ENCODE measurements at regions not wholly inside any gene's neighbourhood (a gene's known extent, or its start where the extent isn't known, plus 50 kb on each side); places are given as distances from the start of the nearest gene placed in this dataset.
"Not testable (repeated sequence)": the region's sequence is repeated elsewhere in the genome, so short reads cannot be mapped to it uniquely, and the experiment has no call there.

GRCh38 chr5:90284375-90284774 is 125.2 kb downstream of the CETN3 start:
- no peak for DNase-seq

- DNase-seq, result no peak
These were observed 130.5 kb downstream of the CETN3 start for GRCh38 chr5:90279091-90279490.

DNA sequence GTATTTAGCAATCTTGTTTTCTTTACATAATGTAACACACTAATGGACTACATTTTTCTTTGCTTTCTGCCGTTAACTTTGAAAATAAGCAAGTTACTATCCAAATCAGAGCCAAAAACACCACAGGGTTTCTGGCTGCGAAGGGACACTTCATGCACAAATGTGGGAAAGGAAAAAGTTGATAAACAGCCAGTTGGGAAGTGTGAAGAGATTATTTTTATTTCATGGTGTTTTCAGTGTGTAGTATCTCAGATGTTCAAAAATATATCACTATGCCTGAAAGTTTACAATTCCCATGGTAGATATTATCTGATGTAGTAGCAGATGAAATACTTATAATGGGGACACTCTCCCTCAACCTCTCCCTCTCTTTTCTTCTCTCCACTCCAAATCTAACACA is 135.3 kb downstream of the CETN3 start:
- no peak for DNase-seq

- DNase-seq, result no peak
These were observed 141.9 kb downstream of the CETN3 start for GRCh38 chr5:90267646-90268045.

GRCh38 chr5:90265545-90265857 is 144.1 kb downstream of the CETN3 start:
- no peak for DNase-seq

GRCh38 chr5:90264689-90265544 is 144.6 kb downstream of the CETN3 start:
- peak; percentile 12 for DNase-seq

GRCh38 chr5:90263102-90263820 is 146.3 kb downstream of the CETN3 start:
- no peak for DNase-seq

DNA sequence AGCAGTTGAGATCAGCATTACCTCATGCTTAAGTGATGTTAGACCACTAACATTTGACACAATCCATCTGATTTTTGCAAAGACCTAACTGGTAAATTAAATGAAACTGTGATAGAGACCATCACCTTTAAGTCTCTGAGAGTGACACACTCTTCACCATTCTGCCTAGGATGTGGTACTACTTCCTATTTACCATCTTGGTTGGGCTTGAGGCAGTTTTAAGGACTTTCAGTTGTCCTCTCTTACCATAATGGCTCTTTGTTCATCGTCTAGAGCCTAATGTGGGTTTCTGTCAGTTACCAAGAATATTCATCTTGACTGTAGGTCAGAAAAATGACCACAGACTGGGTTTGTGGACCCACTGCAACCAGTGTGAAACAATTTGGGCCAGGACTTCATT is 158.1 kb downstream of the CETN3 start:
- DNase-seq, result no peak

DNA sequence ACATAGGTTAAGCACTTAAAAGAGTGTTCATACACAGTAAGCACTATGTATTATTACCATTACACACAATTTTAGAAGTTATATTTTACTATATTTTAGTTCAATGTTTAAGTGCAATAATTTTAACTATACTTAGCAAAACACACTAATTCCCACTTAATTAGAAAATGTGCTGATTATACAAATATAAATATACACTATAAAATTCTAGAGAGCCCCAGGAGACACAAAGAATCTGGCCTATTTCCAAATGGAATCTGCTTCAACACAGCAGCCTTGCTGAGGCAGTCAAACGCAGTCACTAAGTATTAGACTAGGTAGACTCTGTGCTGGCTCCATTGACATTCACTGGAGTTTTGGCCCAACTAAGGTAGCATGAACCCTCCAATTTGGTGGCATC is 160.9 kb downstream of the CETN3 start:
- no peak for DNase-seq

DNA sequence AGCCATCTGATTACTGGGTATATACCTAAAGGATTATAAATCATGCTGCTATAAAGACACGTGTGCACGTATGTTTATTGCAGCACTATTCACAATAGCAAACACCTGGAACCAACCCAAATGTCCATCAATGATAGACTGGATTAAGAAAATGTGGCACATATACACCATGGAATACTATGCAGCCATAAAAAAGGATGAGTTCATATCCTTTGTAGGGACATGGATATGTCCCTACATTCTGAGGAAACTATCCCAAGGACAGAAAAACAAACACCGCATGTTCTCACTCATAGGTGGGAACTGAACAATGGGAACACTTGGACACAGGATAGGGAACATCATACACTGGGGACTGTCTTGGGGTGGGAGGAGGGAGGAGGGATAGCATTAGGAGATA is 165.7 kb downstream of the CETN3 start:
- not testable (repeated sequence) for DNase-seq

DNA sequence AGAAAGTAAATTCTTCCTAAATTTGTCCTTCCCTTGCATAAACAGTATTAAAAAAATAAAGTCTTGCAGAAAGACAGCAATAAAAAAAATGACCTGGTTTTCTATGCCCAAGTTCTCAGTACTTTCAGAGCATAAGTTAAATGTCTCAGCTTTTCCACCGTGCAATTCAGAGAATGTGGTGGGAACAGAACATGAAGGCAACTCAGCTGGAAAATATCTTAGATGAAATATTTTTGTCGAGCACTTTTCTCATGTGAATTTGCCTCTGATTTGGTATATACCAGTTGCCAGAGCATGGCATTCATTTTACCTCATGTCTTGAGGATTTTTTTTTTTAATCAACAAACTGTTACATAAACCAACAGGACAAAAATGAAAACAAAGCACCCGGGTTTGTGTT is 176.1 kb downstream of the CETN3 start:
- DNase-seq, result no peak

GRCh38 chr5:90231688-90232087 is 177.9 kb downstream of the CETN3 start:
- peak; percentile 47 for DNase-seq

DNA sequence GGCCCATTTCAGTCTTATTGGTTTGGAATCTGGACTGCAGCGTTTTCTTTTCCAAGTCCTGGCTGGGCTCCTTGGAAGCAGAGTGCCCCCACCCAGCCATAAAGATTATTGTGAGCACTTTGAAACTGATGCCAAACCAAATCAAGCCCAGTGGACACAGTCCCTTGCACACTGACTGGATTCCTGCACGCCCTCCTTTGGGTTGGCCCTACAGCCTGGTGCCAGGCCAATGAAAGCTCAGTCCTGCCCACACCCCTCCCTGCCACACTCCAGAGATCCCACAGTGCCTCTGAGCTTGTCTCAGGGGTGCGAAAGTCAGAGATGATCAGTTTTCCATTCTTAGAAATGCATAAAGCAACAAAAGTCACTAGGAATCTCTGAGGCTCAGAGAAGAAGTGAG is 181.9 kb downstream of the CETN3 start:
- DNase-seq, result no peak

- no peak for DNase-seq
These were observed 183.0 kb downstream of the CETN3 start for GRCh38 chr5:90226433-90227099.

DNA sequence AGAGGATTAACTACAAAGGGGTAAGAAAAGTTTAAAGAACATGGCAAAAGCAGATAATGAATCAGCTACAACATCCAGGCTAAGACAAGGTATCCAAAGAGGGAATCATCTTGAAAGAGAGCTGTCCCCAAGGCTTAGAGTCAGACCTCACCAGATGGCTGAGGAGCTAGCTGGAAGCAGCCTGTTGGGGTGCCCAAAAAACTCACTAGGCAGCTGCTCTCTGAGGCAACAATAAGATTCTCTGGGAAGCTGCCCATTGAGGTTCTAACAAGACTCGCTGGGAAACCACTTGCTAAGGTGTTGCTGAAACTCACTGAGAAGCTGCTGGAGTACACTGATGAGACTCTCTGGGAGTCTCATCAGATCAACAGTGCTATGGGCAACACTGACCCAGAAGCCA is 185.2 kb downstream of the CETN3 start:
- DNase-seq, result no peak

- no peak for DNase-seq
These were observed 185.8 kb downstream of the CETN3 start for GRCh38 chr5:90223756-90224155.

- no peak for DNase-seq
These were observed 187.6 kb downstream of the CETN3 start for GRCh38 chr5:90221951-90222350.

DNA sequence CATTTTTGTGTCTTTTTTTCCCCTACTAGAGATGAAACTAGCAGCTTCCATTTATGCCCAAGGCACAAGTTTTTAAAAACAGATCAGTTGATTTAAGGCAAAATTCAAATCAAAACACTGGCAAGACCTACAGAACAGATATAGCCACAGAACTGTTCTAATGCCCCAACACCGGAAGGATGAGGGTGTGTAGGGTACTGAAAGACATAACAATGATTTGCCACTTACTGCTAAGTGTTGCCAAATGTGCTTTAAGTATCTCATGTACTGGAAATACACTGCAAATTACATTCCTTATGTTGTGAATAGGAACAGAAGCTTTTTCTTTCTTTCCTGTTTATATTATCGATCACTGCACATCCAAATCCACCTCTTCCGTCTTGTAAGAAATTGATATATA is 189.0 kb downstream of the CETN3 start:
- DNase-seq, result no peak

DNA sequence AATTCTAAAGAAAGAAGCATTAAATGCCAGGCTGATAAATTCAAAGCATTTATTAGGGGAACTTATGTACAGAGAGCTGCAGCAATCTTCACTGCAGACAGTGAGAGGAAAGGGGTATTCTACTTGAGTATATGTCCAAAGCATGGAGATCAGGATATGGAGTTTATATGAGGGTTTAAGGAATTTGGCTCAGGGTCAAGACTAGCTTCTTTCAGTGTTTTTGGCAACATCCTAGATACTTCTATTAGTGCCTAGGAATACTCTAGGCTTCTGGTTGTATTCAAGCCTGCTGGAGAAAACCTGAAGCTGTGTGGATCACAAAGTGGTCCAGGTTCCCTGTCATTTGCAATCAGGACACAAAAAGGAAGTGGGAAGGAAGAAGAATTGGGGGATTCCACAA is 194.6 kb downstream of the CETN3 start:
- DNase-seq, result no peak

DNA sequence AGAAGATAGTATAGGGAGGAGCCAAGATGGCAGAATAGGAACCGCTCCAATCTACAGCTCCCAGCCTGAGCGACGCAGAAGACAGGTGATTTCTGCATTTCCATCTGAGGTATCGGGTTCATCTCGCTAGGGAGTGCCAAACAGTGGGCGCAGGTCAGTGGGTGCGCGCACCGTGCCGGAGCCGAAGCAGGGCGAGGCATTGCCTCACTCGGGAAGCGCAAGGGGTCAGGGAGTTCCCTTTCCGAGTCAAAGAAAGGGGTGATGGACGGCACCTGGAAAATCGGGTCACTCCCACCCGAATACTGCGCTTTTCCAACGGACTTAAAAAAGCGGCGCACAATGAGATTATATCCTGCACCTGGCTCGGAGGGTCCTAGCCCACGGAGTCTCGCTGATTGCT is 201.2 kb downstream of the CETN3 start:
- not testable (repeated sequence) for DNase-seq

GRCh38 chr5:90201923-90202322 is 207.6 kb downstream of the CETN3 start:
- DNase-seq, result no peak

GRCh38 chr5:90193185-90193822 is 216.3 kb downstream of the CETN3 start:
- no peak for DNase-seq

DNA sequence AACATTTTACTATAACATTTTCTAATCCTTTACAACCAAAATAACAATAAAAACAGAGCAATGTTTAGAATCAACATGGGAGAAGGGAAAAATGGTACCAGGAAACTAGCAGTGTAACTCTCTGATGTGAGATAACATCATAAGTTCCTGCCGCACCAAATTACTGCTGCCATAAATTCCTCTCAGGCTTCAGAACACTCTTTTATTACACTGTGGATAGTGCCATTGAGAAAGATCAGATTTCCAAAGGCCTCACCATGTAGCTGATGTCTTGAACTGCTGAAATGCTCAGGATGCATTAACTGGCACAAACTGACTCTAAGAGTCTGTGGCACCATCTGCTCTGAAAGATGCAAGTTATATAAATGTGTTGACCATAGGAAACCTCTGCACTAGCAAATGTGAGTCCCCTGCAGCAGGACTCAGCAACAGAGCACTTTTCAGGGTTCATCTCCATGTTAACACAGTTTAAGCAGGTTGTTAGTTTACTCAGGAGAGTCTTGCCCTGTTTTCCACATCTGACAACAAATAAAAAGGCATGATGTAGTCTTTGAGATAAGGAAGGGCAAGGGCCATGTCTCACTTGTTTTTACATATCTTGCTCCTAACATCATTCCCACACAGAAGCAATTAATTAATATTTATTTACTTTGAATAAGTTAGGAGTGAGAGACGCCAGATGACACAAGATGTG is 218.1 kb downstream of the CETN3 start:
- no peak for DNase-seq
